NT2/D1 (cell line): ENCODE measurements at regions not wholly inside any gene's neighbourhood (a gene's known extent, or its start where the extent isn't known, plus 50 kb on each side); places are given as distances from the start of the nearest gene placed in this dataset.

ENCODE experiments used
- DNase-seq: peaks from one replicate; pipeline ENCODE4 v3.0.0-alpha.2; 2011; ENCODE audit warnings: low read depth, low spot score
- H3K27me3 ChIP-seq: 2 replicates; pipeline ENCODE4 v1.6.0; 2011; ENCODE audit warnings: mild to moderate bottlenecking; ENCODE audit not compliant: insufficient read length, insufficient read depth
- H3K36me3 ChIP-seq: 2 replicates; pipeline ENCODE4 v1.6.1; 2011; ENCODE audit warnings: mild to moderate bottlenecking, low read length, mixed read lengths; ENCODE audit not compliant: insufficient read depth, insufficient read length
- H3K4me1 ChIP-seq: 2 replicates; pipeline ENCODE4 v1.5.1; 2011; ENCODE audit not compliant: insufficient read depth, insufficient read length
- H3K4me3 ChIP-seq: 2 replicates; pipeline ENCODE4 v1.5.1; 2011; ENCODE audit warnings: low read depth; ENCODE audit not compliant: insufficient read length
- H3K9ac ChIP-seq: 2 replicates; pipeline ENCODE4 v1.6.0; 2011; ENCODE audit warnings: low read depth; ENCODE audit not compliant: insufficient read length
- H3K9me3 ChIP-seq: 2 replicates; pipeline ENCODE4 v1.5.1; 2011; ENCODE audit warnings: mild to moderate bottlenecking, low read length; ENCODE audit not compliant: insufficient read depth
- SUZ12 ChIP-seq: IDR thresholded peaks from 2 replicates; pipeline ENCODE4 v1.6.1; 2011; ENCODE audit not compliant: insufficient read length, insufficient read depth; ENCODE audit errors: extremely low read depth
- YY1 ChIP-seq: IDR thresholded peaks from 2 replicates; pipeline ENCODE4 v1.6.1; 2011; ENCODE audit not compliant: insufficient read length, insufficient read depth
- ZNF274 ChIP-seq: IDR thresholded peaks from 2 replicates; pipeline ENCODE4 v1.6.1; 2011; ENCODE audit warnings: mild to moderate bottlenecking, low read depth, low read length

GRCh38 chr1:239008568-239008967 is 377.8 kb upstream of the CHRM3 start:
- Histone ChIP-seq H3K4me3 (no peak overlapping the region), H3K9ac (no peak overlapping the region), H3K36me3 (no peaks in the 10 kb centered on the region), H3K9me3 (no peaks in the 10 kb centered on the region), H3K27me3 (no peaks in the 10 kb centered on the region), H3K4me1 (no peaks in the 10 kb centered on the region)
- no peak for DNase-seq
- TF ChIP-seq SUZ12 (no peak), ZNF274 (no peak), YY1 (no peak)

GRCh38 chr1:239006276-239006675 is 380.1 kb upstream of the CHRM3 start:
- H3K36me3 ChIP-seq = no peaks in the 10 kb centered on the region
- no peak for DNase-seq

GRCh38 chr1:238999944-239000343 is 386.4 kb upstream of the CHRM3 start:
- H3K9ac ChIP-seq = no peak overlapping the region
- no peaks in the 10 kb centered on the region for H3K4me1 ChIP-seq
- no peaks in the 10 kb centered on the region for H3K36me3 ChIP-seq
- no peaks in the 10 kb centered on the region for H3K27me3 ChIP-seq
- no peak for TF ChIP-seq ZNF274
- no peak for TF ChIP-seq YY1
- no peak for TF ChIP-seq SUZ12
- H3K4me3 ChIP-seq = no peak overlapping the region
- DNase-seq = no peak
- H3K9me3 ChIP-seq = no peaks in the 10 kb centered on the region

More at GRCh38 chr1:239006276-239006675, 380.1 kb upstream of the CHRM3 start:
- H3K9me3 ChIP-seq = no peaks in the 10 kb centered on the region
- H3K4me3 ChIP-seq = no peak overlapping the region
- no peak for TF ChIP-seq SUZ12
- TF ChIP-seq ZNF274 = no peak
- TF ChIP-seq YY1 = no peak
- H3K9ac ChIP-seq = no peak overlapping the region
- H3K27me3 ChIP-seq = no peaks in the 10 kb centered on the region
- no peaks in the 10 kb centered on the region for H3K4me1 ChIP-seq

- Histone ChIP-seq H3K4me1 (no peaks in the 10 kb centered on the region), H3K9ac (no peak overlapping the region), H3K9me3 (no peaks in the 10 kb centered on the region), H3K27me3 (no peaks in the 10 kb centered on the region), H3K4me3 (no peak overlapping the region), H3K36me3 (no peaks in the 10 kb centered on the region)
- no peak for DNase-seq
- no peak for TF ChIP-seq YY1
Observed at GRCh38 chr1:238998577-238998976, 387.8 kb upstream of the CHRM3 start.

- Histone ChIP-seq H3K9ac (no peak overlapping the region), H3K36me3 (no peaks in the 10 kb centered on the region), H3K9me3 (no peaks in the 10 kb centered on the region; the same call in 1 of the 2 replicates), H3K4me1 (no peaks in the 10 kb centered on the region), H3K27me3 (no peaks in the 10 kb centered on the region), H3K4me3 (no peak overlapping the region)
- no peak for DNase-seq
- TF ChIP-seq SUZ12 = no peak
- TF ChIP-seq ZNF274 = no peak
- no peak for TF ChIP-seq YY1
Observed at GRCh38 chr1:238991765-238992495, 394.4 kb upstream of the CHRM3 start.

- H3K4me3 ChIP-seq = no peak overlapping the region
- H3K9me3 ChIP-seq = no peaks in the 10 kb centered on the region; the same call in 1 of the 2 replicates
- no peaks in the 10 kb centered on the region for H3K4me1 ChIP-seq
- no peaks in the 10 kb centered on the region for H3K36me3 ChIP-seq
- no peaks in the 10 kb centered on the region for H3K27me3 ChIP-seq
- TF ChIP-seq YY1 (no peak), ZNF274 (no peak), SUZ12 (no peak)
- H3K9ac ChIP-seq = no peak overlapping the region
- DNase-seq = no peak
Observed at GRCh38 chr1:238985312-238985711, 401.1 kb upstream of the CHRM3 start.

- Histone ChIP-seq H3K36me3 (no peaks in the 10 kb centered on the region), H3K4me3 (no peak overlapping the region), H3K4me1 (no peaks in the 10 kb centered on the region), H3K27me3 (no peaks in the 10 kb centered on the region), H3K9ac (no peak overlapping the region), H3K9me3 (no peaks in the 10 kb centered on the region)
- TF ChIP-seq ZNF274 (no peak), YY1 (no peak), SUZ12 (no peak)
- DNase-seq = no peak
Observed at GRCh38 chr1:238982736-238983135, 403.6 kb upstream of the CHRM3 start.
